Stimulated activated CD4-positive, alpha-beta T cell treated with anti-CD3 and anti-CD28 coated beads, Interleukin-12 subunit alpha, Interleukin-12 subunit beta, amount 100 ng/mL, for 4 hours (primary cell): ENCODE measurements at regions not wholly inside any gene's neighbourhood (a gene's known extent, or its start where the extent isn't known, plus 50 kb on each side); places are given as distances from the start of the nearest gene placed in this dataset.

Source experiments
- DNase-seq: peaks from one replicate; pipeline ENCODE4 v3.0.0-alpha.2; 2020

GRCh38 chr10:128506423-128506822 lies 380.2 kb upstream of the MKI67 start:
- no peak for DNase-seq

GRCh38 chr10:128507066-128507465 lies 380.8 kb upstream of the MKI67 start:
- no peak for DNase-seq

GRCh38 chr10:128511284-128511683 lies 385.1 kb upstream of the MKI67 start:
- no peak for DNase-seq

- no peak for DNase-seq
Measured at GRCh38 chr10:128512767-128513166, 386.5 kb upstream of the MKI67 start.

GRCh38 chr10:128514536-128514935 lies 388.3 kb upstream of the MKI67 start:
- DNase-seq, result no peak

GRCh38 chr10:128516180-128516579 lies 390.0 kb upstream of the MKI67 start:
- no peak for DNase-seq

- no peak for DNase-seq
Measured at GRCh38 chr10:128517167-128517566, 390.9 kb upstream of the MKI67 start.

- DNase-seq, result no peak
Measured at GRCh38 chr10:128518000-128518399, 391.8 kb upstream of the MKI67 start.

GRCh38 chr10:128519581-128519980 lies 393.4 kb upstream of the MKI67 start:
- DNase-seq, result no peak

GRCh38 chr10:128520211-128520815 lies 394.1 kb upstream of the MKI67 start:
- DNase-seq, result no peak

GRCh38 chr10:128522551-128523308 lies 396.5 kb upstream of the MKI67 start:
- no peak for DNase-seq

GRCh38 chr10:128525444-128525843 lies 399.2 kb upstream of the MKI67 start:
- no peak for DNase-seq

GRCh38 chr10:128525936-128526335 lies 399.7 kb upstream of the MKI67 start:
- no peak for DNase-seq

- DNase-seq, result no peak
Measured at GRCh38 chr10:128526791-128527375, 400.7 kb upstream of the MKI67 start.

- DNase-seq, result no peak
Measured at GRCh38 chr10:128527711-128528110, 401.5 kb upstream of the MKI67 start.

GRCh38 chr10:128528167-128528566 lies 401.9 kb upstream of the MKI67 start:
- DNase-seq, result no peak

GRCh38 chr10:128528781-128529180 lies 402.6 kb upstream of the MKI67 start:
- DNase-seq, result no peak

GRCh38 chr10:128529225-128529624 lies 403.0 kb upstream of the MKI67 start:
- no peak for DNase-seq

- DNase-seq, result no peak
Measured at GRCh38 chr10:128530301-128530700, 404.1 kb upstream of the MKI67 start.

- DNase-seq, result no peak
Measured at GRCh38 chr10:128530946-128531345, 404.7 kb upstream of the MKI67 start.

- no peak for DNase-seq
Measured at GRCh38 chr10:128534686-128535085, 408.5 kb upstream of the MKI67 start.

- no peak for DNase-seq
Measured at GRCh38 chr10:128536259-128536658, 410.0 kb upstream of the MKI67 start.

GRCh38 chr10:128537834-128538330 lies 411.7 kb upstream of the MKI67 start:
- no peak for DNase-seq

- DNase-seq, result no peak
Measured at GRCh38 chr10:128538671-128539070, 412.4 kb upstream of the MKI67 start.
